ENCODE measurements at regions not wholly inside any gene's neighbourhood (a gene's known extent, or its start where the extent isn't known, plus 50 kb on each side); places are given as distances from the start of the nearest gene placed in this dataset.

- no peak overlapping the region for H3K4me3 ChIP-seq (ENCODE audit: low read depth, low read length)
- no peak for TF ChIP-seq CTCF (IDR thresholded peaks at IDR 0.05; ENCODE audit: borderline replicate concordance, insufficient read depth, low read depth, low read length)
These were observed 581.4 kb downstream of the KCNA4 start for GRCh38 chr11:29435421-29435820.

GRCh38 chr11:29432719-29433325 is 584.0 kb downstream of the KCNA4 start:
- TF ChIP-seq CTCF (IDR thresholded peaks at IDR 0.05; ENCODE audit: borderline replicate concordance, insufficient read depth, low read depth, low read length) = no peak
- H3K4me3 ChIP-seq (ENCODE audit: low read depth, low read length) = no peak overlapping the region

GRCh38 chr11:29405305-29405704 is 611.5 kb downstream of the KCNA4 start:
- H3K4me3 ChIP-seq (ENCODE audit: low read depth, low read length) = no peak overlapping the region
- TF ChIP-seq CTCF (IDR thresholded peaks at IDR 0.05; ENCODE audit: borderline replicate concordance, insufficient read depth, low read depth, low read length) = no peak

- no peak for TF ChIP-seq CTCF (IDR thresholded peaks at IDR 0.05; ENCODE audit: borderline replicate concordance, insufficient read depth, low read depth, low read length)
- H3K4me3 ChIP-seq (ENCODE audit: low read depth, low read length) = no peak overlapping the region
These were observed 621.2 kb downstream of the KCNA4 start for GRCh38 chr11:29395555-29396072.

GRCh38 chr11:29389793-29390192 is 627.0 kb downstream of the KCNA4 start:
- no peak for TF ChIP-seq CTCF (IDR thresholded peaks at IDR 0.05; ENCODE audit: borderline replicate concordance, insufficient read depth, low read depth, low read length)
- H3K4me3 ChIP-seq (ENCODE audit: low read depth, low read length) = no peak overlapping the region

GRCh38 chr11:29373725-29374124 is 643.1 kb downstream of the KCNA4 start:
- H3K4me3 ChIP-seq (ENCODE audit: low read depth, low read length) = no peak overlapping the region
- no peak for TF ChIP-seq CTCF (IDR thresholded peaks at IDR 0.05; ENCODE audit: borderline replicate concordance, insufficient read depth, low read depth, low read length)

- H3K4me3 ChIP-seq (ENCODE audit: low read depth, low read length) = no peak overlapping the region
- TF ChIP-seq CTCF (IDR thresholded peaks at IDR 0.05; ENCODE audit: borderline replicate concordance, insufficient read depth, low read depth, low read length) = no peak
These were observed 648.7 kb downstream of the KCNA4 start for GRCh38 chr11:29368126-29368525.
